ENCODE measurements at regions not wholly inside any gene's neighbourhood (a gene's known extent, or its start where the extent isn't known, plus 50 kb on each side); places are given as distances from the start of the nearest gene placed in this dataset.

- H3K36me3 ChIP-seq, result no peaks in the 10 kb centered on the region
- intact Hi-C loops (cut with DNase I), result no loop called here
Measured at GRCh38 chr10:61559615-61560014, 103.1 kb upstream of the CABCOCO1 start.

GRCh38 chr10:61558188-61558587 lies 104.5 kb upstream of the CABCOCO1 start:
- DNase-seq, result no peak
- H3K27ac ChIP-seq, result no peak overlapping the region
- no peaks in the 10 kb centered on the region for H3K9me3 ChIP-seq
- H3K27me3 ChIP-seq, result no peaks in the 10 kb centered on the region
- TF ChIP-seq, protein P1, sequence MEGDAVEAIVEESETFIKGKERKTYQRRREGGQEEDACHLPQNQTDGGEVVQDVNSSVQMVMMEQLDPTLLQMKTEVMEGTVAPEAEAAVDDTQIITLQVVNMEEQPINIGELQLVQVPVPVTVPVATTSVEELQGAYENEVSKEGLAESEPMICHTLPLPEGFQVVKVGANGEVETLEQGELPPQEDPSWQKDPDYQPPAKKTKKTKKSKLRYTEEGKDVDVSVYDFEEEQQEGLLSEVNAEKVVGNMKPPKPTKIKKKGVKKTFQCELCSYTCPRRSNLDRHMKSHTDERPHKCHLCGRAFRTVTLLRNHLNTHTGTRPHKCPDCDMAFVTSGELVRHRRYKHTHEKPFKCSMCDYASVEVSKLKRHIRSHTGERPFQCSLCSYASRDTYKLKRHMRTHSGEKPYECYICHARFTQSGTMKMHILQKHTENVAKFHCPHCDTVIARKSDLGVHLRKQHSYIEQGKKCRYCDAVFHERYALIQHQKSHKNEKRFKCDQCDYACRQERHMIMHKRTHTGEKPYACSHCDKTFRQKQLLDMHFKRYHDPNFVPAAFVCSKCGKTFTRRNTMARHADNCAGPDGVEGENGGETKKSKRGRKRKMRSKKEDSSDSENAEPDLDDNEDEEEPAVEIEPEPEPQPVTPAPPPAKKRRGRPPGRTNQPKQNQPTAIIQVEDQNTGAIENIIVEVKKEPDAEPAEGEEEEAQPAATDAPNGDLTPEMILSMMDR (IDR thresholded peaks at IDR 0.05), result no peak
- no peak for TF ChIP-seq POLR2A (IDR thresholded peaks at IDR 0.05)
- no peaks in the 10 kb centered on the region for H3K4me1 ChIP-seq
- H3K4me3 ChIP-seq, result no peak overlapping the region
- WGBS, 4 donors, result 74 to 82% (median 76%) methylated on average over 3 of the region's 3 CpGs
- H3K36me3 ChIP-seq, result no peaks in the 10 kb centered on the region
- intact Hi-C loops (cut with DNase I), result no loop called here
- no peak for ATAC-seq

More at GRCh38 chr10:61559615-61560014, 103.1 kb upstream of the CABCOCO1 start:
- H3K4me1 ChIP-seq, result no peaks in the 10 kb centered on the region
- no peak overlapping the region for H3K4me3 ChIP-seq
- no peaks in the 10 kb centered on the region for H3K27me3 ChIP-seq
- ATAC-seq (no peak), DNase-seq (no peak)
- H3K9me3 ChIP-seq, result no peaks in the 10 kb centered on the region
- no peak overlapping the region for H3K27ac ChIP-seq
- TF ChIP-seq, protein P1 (IDR thresholded peaks at IDR 0.05), result no peak
- TF ChIP-seq POLR2A (IDR thresholded peaks at IDR 0.05), result no peak

DNA sequence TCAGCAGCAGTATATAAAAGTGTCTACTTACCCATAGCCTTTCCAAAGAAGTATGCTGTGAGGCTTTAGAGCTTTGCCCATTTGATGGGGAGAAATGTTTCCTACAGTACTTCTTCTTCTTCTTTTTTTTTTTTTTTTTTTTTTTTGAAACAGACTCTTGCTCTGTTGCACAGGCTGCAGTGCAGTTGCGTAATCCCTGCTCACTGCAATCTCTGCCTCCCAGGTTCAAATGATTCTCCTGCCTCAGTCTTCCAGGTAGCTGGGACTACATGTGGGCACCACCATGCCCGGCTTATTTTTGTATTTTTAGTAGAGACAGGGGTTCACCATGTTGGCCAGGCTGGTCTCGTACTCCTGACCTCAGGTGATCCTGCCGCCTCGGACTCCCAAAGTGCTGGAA lies 101.7 kb upstream of the TMEM26 start:
- ATAC-seq (no peak), DNase-seq (no peak)
- WGBS, 4 donors, result 89 to 96% (median 95%) methylated on average over 5 of the region's 5 CpGs
- no peak overlapping the region for H3K27ac ChIP-seq
- H3K9me3 ChIP-seq, result peaks cover 0 to 2% (median 0%) of the 10 kb centered on the region in 12 donors
- no peaks in the 10 kb centered on the region for H3K4me1 ChIP-seq
- no peaks in the 10 kb centered on the region for H3K36me3 ChIP-seq
- no peak overlapping the region for H3K4me3 ChIP-seq
- TF ChIP-seq, protein P1 (IDR thresholded peaks at IDR 0.05), result no peak
- no peak for TF ChIP-seq POLR2A (IDR thresholded peaks at IDR 0.05)
- intact Hi-C loops (cut with DNase I), result no loop called here
- no peaks in the 10 kb centered on the region for H3K27me3 ChIP-seq

DNA sequence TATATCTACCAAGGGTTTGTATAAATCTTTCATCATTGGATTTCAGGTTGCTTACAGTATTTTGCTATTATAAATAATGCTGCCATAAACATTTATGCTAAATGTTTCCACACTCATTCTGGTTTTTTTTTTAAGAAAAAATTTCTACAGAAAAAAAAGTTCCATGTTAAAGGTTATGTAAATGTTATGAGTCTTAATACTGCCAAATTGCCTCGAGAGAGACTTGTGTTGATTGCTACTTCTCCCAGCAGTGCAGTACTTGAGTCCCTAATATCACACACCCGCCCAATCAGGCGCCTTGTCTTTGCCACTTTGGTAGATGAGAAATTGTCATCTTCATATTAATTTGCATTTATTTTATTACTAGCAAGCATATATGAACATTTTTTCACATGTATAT lies 96.7 kb upstream of the TMEM26 start:
- intact Hi-C loops (cut with DNase I), result no loop called here
- no peaks in the 10 kb centered on the region for H3K36me3 ChIP-seq
- H3K9me3 ChIP-seq, result peaks cover 0 to 3% (median 0%) of the 10 kb centered on the region in 12 donors
- no peaks in the 10 kb centered on the region for H3K4me1 ChIP-seq
- H3K4me3 ChIP-seq, result no peak overlapping the region
- no peaks in the 10 kb centered on the region for H3K27me3 ChIP-seq
- H3K27ac ChIP-seq, result no peak overlapping the region
- no peak for TF ChIP-seq POLR2A (IDR thresholded peaks at IDR 0.05)
- TF ChIP-seq, protein P1 (IDR thresholded peaks at IDR 0.05), result no peak
- no peak for ATAC-seq
- 75 to 82% (median 77%) methylated on average over 3 of the region's 3 CpGs for WGBS, 4 donors
- DNase-seq, result no peak

All from heart left ventricle (tissue), 16 donors.